ENCODE measurements at regions not wholly inside any gene's neighbourhood (a gene's known extent, or its start where the extent isn't known, plus 50 kb on each side); places are given as distances from the start of the nearest gene placed in this dataset.
A peak's percentile ranks its signal among the peaks of the same experiment; 100 is the strongest.
"Not testable (repeated sequence)": the region's sequence is repeated elsewhere in the genome, so short reads cannot be mapped to it uniquely, and the experiment has no call there.

GRCh38 chr15:94845390-94845716 is 614.0 kb downstream of the MCTP2 start:
- peak; percentile 88 for DNase-seq

GRCh38 chr15:94847325-94847724 is 616.0 kb downstream of the MCTP2 start:
- no peak for DNase-seq

- DNase-seq: no peak
Observed at GRCh38 chr15:94848054-94848453, 616.7 kb downstream of the MCTP2 start.

GRCh38 chr15:94855018-94855408 is 623.7 kb downstream of the MCTP2 start:
- DNase-seq: no peak

- DNase-seq: no peak
Observed at GRCh38 chr15:94855409-94856266, 624.3 kb downstream of the MCTP2 start.

- no peak for DNase-seq
Observed at GRCh38 chr15:94856267-94856854, 625.0 kb downstream of the MCTP2 start.

GRCh38 chr15:94857466-94857865 is 626.1 kb downstream of the MCTP2 start:
- no peak for DNase-seq

GRCh38 chr15:94858011-94858410 is 626.6 kb downstream of the MCTP2 start:
- no peak for DNase-seq

GRCh38 chr15:94858449-94858848 is 627.1 kb downstream of the MCTP2 start:
- no peak for DNase-seq

GRCh38 chr15:94858920-94859319 is 627.6 kb downstream of the MCTP2 start:
- DNase-seq: no peak

- DNase-seq: no peak
Observed at GRCh38 chr15:94864600-94864999, 633.2 kb downstream of the MCTP2 start.

- DNase-seq: not testable (repeated sequence)
Observed at GRCh38 chr15:94868265-94868664, 636.9 kb downstream of the MCTP2 start.

- no peak for DNase-seq
Observed at GRCh38 chr15:94875550-94875949, 644.2 kb downstream of the MCTP2 start.

- no peak for DNase-seq
Observed at GRCh38 chr15:94877833-94878232, 646.5 kb downstream of the MCTP2 start.

GRCh38 chr15:94882071-94882712 is 650.8 kb downstream of the MCTP2 start:
- DNase-seq: no peak

GRCh38 chr15:94887391-94887790 is 656.0 kb downstream of the MCTP2 start:
- no peak for DNase-seq

- no peak for DNase-seq
Observed at GRCh38 chr15:94889153-94889552, 657.8 kb downstream of the MCTP2 start.

- no peak for DNase-seq
Observed at GRCh38 chr15:94893091-94893490, 661.7 kb downstream of the MCTP2 start.

- DNase-seq: no peak
Observed at GRCh38 chr15:94894056-94894455, 662.7 kb downstream of the MCTP2 start.

- no peak for DNase-seq
Observed at GRCh38 chr15:94909510-94909909, 678.1 kb downstream of the MCTP2 start.

- no peak for DNase-seq
Observed at GRCh38 chr15:94910166-94910565, 678.8 kb downstream of the MCTP2 start.

- no peak for DNase-seq
Observed at GRCh38 chr15:94912760-94913159, 681.4 kb downstream of the MCTP2 start.

- DNase-seq: no peak
Observed at GRCh38 chr15:94917068-94917467, 685.7 kb downstream of the MCTP2 start.

- DNase-seq: no peak
Observed at GRCh38 chr15:94921936-94922335, 690.6 kb downstream of the MCTP2 start.
